ENCODE measurements at regions not wholly inside any gene's neighbourhood (a gene's known extent, or its start where the extent isn't known, plus 50 kb on each side); places are given as distances from the start of the nearest gene placed in this dataset.

- H2BK5ac ChIP-seq (ENCODE audit: low read depth, low read length, poor library complexity) = no peak overlapping the region
- H4K91ac ChIP-seq (ENCODE audit: low read depth, low read length) = no peak overlapping the region
- no peaks in the 10 kb centered on the region for H3K36me3 ChIP-seq (ENCODE audit: control insufficient read depth in 1 of 2, insufficient read depth in 2 of 2, low read length in 2 of 2)
- H2BK120ac ChIP-seq (ENCODE audit: insufficient read depth, low read length, poor library complexity) = no peak overlapping the region
- no peak overlapping the region for H2AK5ac ChIP-seq (ENCODE audit: low read length)
- H3K27me3 ChIP-seq (ENCODE audit: insufficient read depth, low read length) = no peaks in the 10 kb centered on the region
- H3K14ac ChIP-seq (ENCODE audit: low read length) = no peak overlapping the region
- H3K79me1 ChIP-seq (ENCODE audit: low read length) = no peaks in the 10 kb centered on the region
- no peak overlapping the region for H2AFZ ChIP-seq (ENCODE audit: insufficient read depth, low read length, poor library complexity)
- H3K79me2 ChIP-seq (ENCODE audit: control insufficient read depth, insufficient read depth, low read length, poor library complexity) = no peaks in the 10 kb centered on the region
- H3K18ac ChIP-seq (ENCODE audit: low read length) = no peak overlapping the region
- no peak overlapping the region for H3K9ac ChIP-seq (ENCODE audit: low read length)
- no peak overlapping the region for H3K4ac ChIP-seq (ENCODE audit: low read depth, low read length)
- no peak overlapping the region for H3K4me2 ChIP-seq (ENCODE audit: low read length)
- H4K12ac ChIP-seq (ENCODE audit: low read depth, low read length) = no peak overlapping the region
- no peaks in the 10 kb centered on the region for H3K9me3 ChIP-seq (ENCODE audit: insufficient read depth, low read depth, low read length)
- no peak overlapping the region for H3K4me3 ChIP-seq (ENCODE audit: low read depth, low read length)
- no peak overlapping the region for H3K23ac ChIP-seq (ENCODE audit: low read length)
- DNase-seq = no peak
- H2BK12ac ChIP-seq (ENCODE audit: low read length) = no peak overlapping the region
- H3K4me1 ChIP-seq (ENCODE audit: control insufficient read depth in 1 of 2, insufficient read depth in 2 of 2, low read length in 2 of 2) = no peaks in the 10 kb centered on the region
- H4K8ac ChIP-seq (ENCODE audit: low read depth, low read length) = no peak overlapping the region
- H3K27ac ChIP-seq (ENCODE audit: low read depth, low read length) = no peak overlapping the region
These were observed 1229.9 kb downstream of the MAT2B start for GRCh38 chr5:164735334-164735733.

DNA sequence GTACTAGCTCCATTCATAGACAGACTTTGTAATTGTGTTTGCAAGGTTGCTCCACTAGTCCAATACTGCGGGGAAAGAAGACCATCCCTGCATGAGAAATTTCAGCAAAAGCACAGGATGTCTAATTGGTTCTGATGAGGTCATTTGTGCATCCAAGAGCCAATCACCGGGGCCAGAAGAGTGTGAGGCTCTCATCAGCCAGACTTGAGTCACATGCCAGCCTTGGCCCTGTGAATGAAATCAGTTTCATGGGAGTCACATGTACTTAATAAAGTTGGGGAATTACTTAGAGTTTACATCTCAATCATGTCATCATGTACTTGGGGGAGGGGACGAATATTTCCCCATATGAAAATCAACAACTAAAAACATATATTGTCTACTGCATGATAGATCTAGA lies 1236.0 kb downstream of the MAT2B start:
- H2BK120ac ChIP-seq (ENCODE audit: insufficient read depth, low read length, poor library complexity) = no peak overlapping the region
- H3K4me3 ChIP-seq (ENCODE audit: low read depth, low read length) = no peak overlapping the region
- no peak overlapping the region for H4K12ac ChIP-seq (ENCODE audit: low read depth, low read length)
- no peak overlapping the region for H2BK5ac ChIP-seq (ENCODE audit: low read depth, low read length, poor library complexity)
- H3K27ac ChIP-seq (ENCODE audit: low read depth, low read length) = no peak overlapping the region
- no peak overlapping the region for H3K4ac ChIP-seq (ENCODE audit: low read depth, low read length)
- H3K27me3 ChIP-seq (ENCODE audit: insufficient read depth, low read length) = no peaks in the 10 kb centered on the region
- no peaks in the 10 kb centered on the region for H3K4me1 ChIP-seq (ENCODE audit: control insufficient read depth in 1 of 2, insufficient read depth in 2 of 2, low read length in 2 of 2)
- WGBS (ENCODE audit: extremely low coverage, insufficient coverage, insufficient read length) = no CpG with 5 or more reads among the region's 3 CpGs
- no peak overlapping the region for H3K14ac ChIP-seq (ENCODE audit: low read length)
- no peak overlapping the region for H4K8ac ChIP-seq (ENCODE audit: low read depth, low read length)
- H4K91ac ChIP-seq (ENCODE audit: low read depth, low read length) = no peak overlapping the region
- H3K9ac ChIP-seq (ENCODE audit: low read length) = no peak overlapping the region
- no peaks in the 10 kb centered on the region for H3K9me3 ChIP-seq (ENCODE audit: insufficient read depth, low read depth, low read length)
- no peak overlapping the region for H2AK5ac ChIP-seq (ENCODE audit: low read length)
- no peaks in the 10 kb centered on the region for H3K79me2 ChIP-seq (ENCODE audit: control insufficient read depth, insufficient read depth, low read length, poor library complexity)
- H3K18ac ChIP-seq (ENCODE audit: low read length) = no peak overlapping the region
- no peak overlapping the region for H2AFZ ChIP-seq (ENCODE audit: insufficient read depth, low read length, poor library complexity)
- no peak overlapping the region for H3K23ac ChIP-seq (ENCODE audit: low read length)
- no peak overlapping the region for H2BK12ac ChIP-seq (ENCODE audit: low read length)
- H3K79me1 ChIP-seq (ENCODE audit: low read length) = no peaks in the 10 kb centered on the region
- H3K36me3 ChIP-seq (ENCODE audit: control insufficient read depth in 1 of 2, insufficient read depth in 2 of 2, low read length in 2 of 2) = no peaks in the 10 kb centered on the region
- H3K4me2 ChIP-seq (ENCODE audit: low read length) = no peak overlapping the region
- DNase-seq = no peak

GRCh38 chr5:164742025-164742424 lies 1236.6 kb downstream of the MAT2B start:
- Histone ChIP-seq H3K14ac (ENCODE audit: low read length) (no peak overlapping the region), H3K4ac (ENCODE audit: low read depth, low read length) (no peak overlapping the region), H3K27me3 (ENCODE audit: insufficient read depth, low read length) (no peaks in the 10 kb centered on the region), H3K36me3 (ENCODE audit: control insufficient read depth in 1 of 2, insufficient read depth in 2 of 2, low read length in 2 of 2) (no peaks in the 10 kb centered on the region), H4K8ac (ENCODE audit: low read depth, low read length) (no peak overlapping the region), H3K9me3 (ENCODE audit: insufficient read depth, low read depth, low read length) (no peaks in the 10 kb centered on the region), H3K4me3 (ENCODE audit: low read depth, low read length) (no peak overlapping the region), H3K79me2 (ENCODE audit: control insufficient read depth, insufficient read depth, low read length, poor library complexity) (no peaks in the 10 kb centered on the region), H2AFZ (ENCODE audit: insufficient read depth, low read length, poor library complexity) (no peak overlapping the region), H3K4me1 (ENCODE audit: control insufficient read depth in 1 of 2, insufficient read depth in 2 of 2, low read length in 2 of 2) (no peaks in the 10 kb centered on the region), H2AK5ac (ENCODE audit: low read length) (no peak overlapping the region), H3K9ac (ENCODE audit: low read length) (no peak overlapping the region), H4K91ac (ENCODE audit: low read depth, low read length) (no peak overlapping the region), H2BK120ac (ENCODE audit: insufficient read depth, low read length, poor library complexity) (no peak overlapping the region), H3K23ac (ENCODE audit: low read length) (no peak overlapping the region), H2BK12ac (ENCODE audit: low read length) (no peak overlapping the region), H3K27ac (ENCODE audit: low read depth, low read length) (no peak overlapping the region), H2BK5ac (ENCODE audit: low read depth, low read length, poor library complexity) (no peak overlapping the region), H3K4me2 (ENCODE audit: low read length) (no peak overlapping the region), H3K18ac (ENCODE audit: low read length) (no peak overlapping the region), H4K12ac (ENCODE audit: low read depth, low read length) (no peak overlapping the region), H3K79me1 (ENCODE audit: low read length) (no peaks in the 10 kb centered on the region)
- DNase-seq = no peak
- no CpG with 5 or more reads among the region's 5 CpGs for WGBS (ENCODE audit: extremely low coverage, insufficient coverage, insufficient read length)

DNA sequence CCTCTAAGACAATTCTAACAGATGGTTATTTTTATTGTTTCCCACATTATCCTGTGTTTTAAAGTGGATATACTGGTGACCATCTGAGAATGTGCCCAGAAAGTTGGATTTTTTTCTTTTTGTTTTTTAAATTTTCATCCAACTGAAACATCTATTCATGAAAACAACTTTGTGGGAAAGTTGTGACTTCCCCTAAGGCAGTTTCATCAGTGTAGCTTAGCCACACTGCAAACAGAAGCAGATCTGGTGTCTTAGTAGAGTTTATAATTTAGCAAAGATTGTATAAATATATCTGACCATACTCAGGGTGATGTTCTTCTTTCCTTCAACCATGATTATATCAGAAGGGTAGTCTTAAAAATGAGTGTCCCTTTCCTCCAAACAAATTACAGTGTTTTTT lies 1241.3 kb downstream of the MAT2B start:
- no peak overlapping the region for H3K4ac ChIP-seq (ENCODE audit: low read depth, low read length)
- no peak overlapping the region for H3K4me2 ChIP-seq (ENCODE audit: low read length)
- H3K79me1 ChIP-seq (ENCODE audit: low read length) = no peaks in the 10 kb centered on the region
- H4K12ac ChIP-seq (ENCODE audit: low read depth, low read length) = no peak overlapping the region
- no peak overlapping the region for H4K8ac ChIP-seq (ENCODE audit: low read depth, low read length)
- no peak overlapping the region for H3K14ac ChIP-seq (ENCODE audit: low read length)
- H2BK120ac ChIP-seq (ENCODE audit: insufficient read depth, low read length, poor library complexity) = no peak overlapping the region
- no peaks in the 10 kb centered on the region for H3K36me3 ChIP-seq (ENCODE audit: control insufficient read depth in 1 of 2, insufficient read depth in 2 of 2, low read length in 2 of 2)
- H4K91ac ChIP-seq (ENCODE audit: low read depth, low read length) = no peak overlapping the region
- H2AK5ac ChIP-seq (ENCODE audit: low read length) = no peak overlapping the region
- H2AFZ ChIP-seq (ENCODE audit: insufficient read depth, low read length, poor library complexity) = no peak overlapping the region
- H3K9ac ChIP-seq (ENCODE audit: low read length) = no peak overlapping the region
- H3K27ac ChIP-seq (ENCODE audit: low read depth, low read length) = no peak overlapping the region
- DNase-seq = no peak
- H3K18ac ChIP-seq (ENCODE audit: low read length) = no peak overlapping the region
- H3K27me3 ChIP-seq (ENCODE audit: insufficient read depth, low read length) = no peaks in the 10 kb centered on the region
- H3K23ac ChIP-seq (ENCODE audit: low read length) = no peak overlapping the region
- no peak overlapping the region for H3K4me3 ChIP-seq (ENCODE audit: low read depth, low read length)
- H2BK5ac ChIP-seq (ENCODE audit: low read depth, low read length, poor library complexity) = no peak overlapping the region
- no peaks in the 10 kb centered on the region for H3K9me3 ChIP-seq (ENCODE audit: insufficient read depth, low read depth, low read length)
- H3K4me1 ChIP-seq (ENCODE audit: control insufficient read depth in 1 of 2, insufficient read depth in 2 of 2, low read length in 2 of 2) = no peaks in the 10 kb centered on the region
- H2BK12ac ChIP-seq (ENCODE audit: low read length) = no peak overlapping the region
- H3K79me2 ChIP-seq (ENCODE audit: control insufficient read depth, insufficient read depth, low read length, poor library complexity) = no peaks in the 10 kb centered on the region

DNA sequence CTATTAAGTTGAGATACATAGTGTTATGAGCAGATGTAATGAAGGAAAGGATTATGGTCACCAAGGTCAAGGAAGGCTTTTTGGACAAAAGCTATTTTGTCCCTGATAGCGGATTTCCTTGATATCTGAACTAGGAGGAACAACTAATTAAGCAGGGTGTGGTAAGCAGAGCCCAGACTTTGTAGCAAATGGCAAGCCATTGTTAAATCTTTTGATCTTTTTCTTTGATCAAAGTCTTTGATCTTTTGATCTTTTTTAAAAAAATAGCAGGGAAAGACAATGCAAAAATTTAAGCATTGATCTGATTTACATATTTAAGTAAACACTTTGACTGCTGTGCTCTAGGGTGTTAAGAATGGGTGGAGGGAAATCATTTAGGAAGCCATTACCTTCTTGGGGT lies 1242.0 kb downstream of the MAT2B start:
- WGBS (ENCODE audit: extremely low coverage, insufficient coverage, insufficient read length) = no CpG with 5 or more reads among the region's 1 CpG
- Histone ChIP-seq H3K4me3 (ENCODE audit: low read depth, low read length) (no peak overlapping the region), H3K4ac (ENCODE audit: low read depth, low read length) (no peak overlapping the region), H3K23ac (ENCODE audit: low read length) (no peak overlapping the region), H3K14ac (ENCODE audit: low read length) (no peak overlapping the region), H2AK5ac (ENCODE audit: low read length) (no peak overlapping the region), H3K9me3 (ENCODE audit: insufficient read depth, low read depth, low read length) (no peaks in the 10 kb centered on the region), H3K27me3 (ENCODE audit: insufficient read depth, low read length) (no peaks in the 10 kb centered on the region), H3K79me1 (ENCODE audit: low read length) (no peaks in the 10 kb centered on the region), H4K8ac (ENCODE audit: low read depth, low read length) (no peak overlapping the region), H3K4me2 (ENCODE audit: low read length) (no peak overlapping the region), H2BK12ac (ENCODE audit: low read length) (no peak overlapping the region), H3K79me2 (ENCODE audit: control insufficient read depth, insufficient read depth, low read length, poor library complexity) (no peaks in the 10 kb centered on the region), H3K9ac (ENCODE audit: low read length) (no peak overlapping the region), H4K91ac (ENCODE audit: low read depth, low read length) (no peak overlapping the region), H3K4me1 (ENCODE audit: control insufficient read depth in 1 of 2, insufficient read depth in 2 of 2, low read length in 2 of 2) (no peaks in the 10 kb centered on the region), H2BK5ac (ENCODE audit: low read depth, low read length, poor library complexity) (no peak overlapping the region), H4K12ac (ENCODE audit: low read depth, low read length) (no peak overlapping the region), H3K36me3 (ENCODE audit: control insufficient read depth in 1 of 2, insufficient read depth in 2 of 2, low read length in 2 of 2) (no peaks in the 10 kb centered on the region), H3K27ac (ENCODE audit: low read depth, low read length) (no peak overlapping the region), H2BK120ac (ENCODE audit: insufficient read depth, low read length, poor library complexity) (no peak overlapping the region), H2AFZ (ENCODE audit: insufficient read depth, low read length, poor library complexity) (no peak overlapping the region), H3K18ac (ENCODE audit: low read length) (no peak overlapping the region)
- no peak for DNase-seq

Data from trophoblast cell (in vitro differentiated cells and primary cell).